BE2C (cell line): ENCODE measurements at regions not wholly inside any gene's neighbourhood (a gene's known extent, or its start where the extent isn't known, plus 50 kb on each side); places are given as distances from the start of the nearest gene placed in this dataset.

Experiments
- DNase-seq: peaks from one replicate; pipeline ENCODE4 v3.0.0-alpha.2; 2020
- H3K27me3 ChIP-seq: fragments of 250-450 bp; sonication (Bioruptor Pico); 2 replicates; pipeline ENCODE4 v1.5.1; 2020; ENCODE audit warnings: mild to moderate bottlenecking
- H3K36me3 ChIP-seq: fragments of 250-450 bp; sonication (Bioruptor Pico); 2 replicates; pipeline ENCODE4 v1.5.1; 2020; ENCODE audit warnings: mild to moderate bottlenecking
- H3K4me1 ChIP-seq: fragments of 250-450 bp; sonication (Bioruptor Pico); 2 replicates; pipeline ENCODE4 v1.5.1; 2020
- H3K4me3 ChIP-seq: 2 replicates; pipeline ENCODE4 v1.5.1; 2011; ENCODE audit warnings: low read depth, low read length
- H3K9me3 ChIP-seq: fragments of 250-450 bp; sonication (Bioruptor Pico); 2 replicates; pipeline ENCODE4 v1.5.1; 2020
- TF ChIP-seq, protein P1 (sequence below): IDR thresholded peaks from 2 replicates; pipeline ENCODE4 v1.5.1; 2012; ENCODE audit warnings: mild to moderate bottlenecking, low read depth, low read length

DNA sequence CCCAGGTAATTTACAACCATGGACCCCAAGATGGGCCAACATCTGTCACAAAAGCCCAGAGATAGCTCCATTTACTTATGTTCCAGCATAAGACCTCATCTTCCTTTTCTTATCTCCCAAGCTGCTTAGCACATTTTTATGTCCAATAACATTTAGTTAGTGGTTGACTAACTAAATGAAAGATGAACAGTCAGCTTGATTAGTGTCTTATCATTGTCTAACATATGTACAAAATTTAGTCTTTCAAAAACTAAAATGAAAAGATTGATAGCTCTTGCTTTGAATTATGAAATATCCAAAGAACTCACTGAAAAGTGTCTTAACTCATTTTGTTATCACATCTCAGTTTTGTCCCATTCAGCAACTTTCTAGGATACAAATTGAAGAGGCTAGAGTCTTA lies 163.1 kb upstream of the EGLN3 start:
- Histone ChIP-seq H3K9me3 (no peaks in the 10 kb centered on the region), H3K4me1 (peaks cover 3% of the 10 kb centered on the region; the same call in 1 of the 2 replicates), H3K36me3 (no peaks in the 10 kb centered on the region), H3K27me3 (peaks cover 3% of the 10 kb centered on the region; the same call in 1 of the 2 replicates), H3K4me3 (no peak overlapping the region)
- TF ChIP-seq, protein P1, sequence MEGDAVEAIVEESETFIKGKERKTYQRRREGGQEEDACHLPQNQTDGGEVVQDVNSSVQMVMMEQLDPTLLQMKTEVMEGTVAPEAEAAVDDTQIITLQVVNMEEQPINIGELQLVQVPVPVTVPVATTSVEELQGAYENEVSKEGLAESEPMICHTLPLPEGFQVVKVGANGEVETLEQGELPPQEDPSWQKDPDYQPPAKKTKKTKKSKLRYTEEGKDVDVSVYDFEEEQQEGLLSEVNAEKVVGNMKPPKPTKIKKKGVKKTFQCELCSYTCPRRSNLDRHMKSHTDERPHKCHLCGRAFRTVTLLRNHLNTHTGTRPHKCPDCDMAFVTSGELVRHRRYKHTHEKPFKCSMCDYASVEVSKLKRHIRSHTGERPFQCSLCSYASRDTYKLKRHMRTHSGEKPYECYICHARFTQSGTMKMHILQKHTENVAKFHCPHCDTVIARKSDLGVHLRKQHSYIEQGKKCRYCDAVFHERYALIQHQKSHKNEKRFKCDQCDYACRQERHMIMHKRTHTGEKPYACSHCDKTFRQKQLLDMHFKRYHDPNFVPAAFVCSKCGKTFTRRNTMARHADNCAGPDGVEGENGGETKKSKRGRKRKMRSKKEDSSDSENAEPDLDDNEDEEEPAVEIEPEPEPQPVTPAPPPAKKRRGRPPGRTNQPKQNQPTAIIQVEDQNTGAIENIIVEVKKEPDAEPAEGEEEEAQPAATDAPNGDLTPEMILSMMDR: no peak
- DNase-seq: no peak

DNA sequence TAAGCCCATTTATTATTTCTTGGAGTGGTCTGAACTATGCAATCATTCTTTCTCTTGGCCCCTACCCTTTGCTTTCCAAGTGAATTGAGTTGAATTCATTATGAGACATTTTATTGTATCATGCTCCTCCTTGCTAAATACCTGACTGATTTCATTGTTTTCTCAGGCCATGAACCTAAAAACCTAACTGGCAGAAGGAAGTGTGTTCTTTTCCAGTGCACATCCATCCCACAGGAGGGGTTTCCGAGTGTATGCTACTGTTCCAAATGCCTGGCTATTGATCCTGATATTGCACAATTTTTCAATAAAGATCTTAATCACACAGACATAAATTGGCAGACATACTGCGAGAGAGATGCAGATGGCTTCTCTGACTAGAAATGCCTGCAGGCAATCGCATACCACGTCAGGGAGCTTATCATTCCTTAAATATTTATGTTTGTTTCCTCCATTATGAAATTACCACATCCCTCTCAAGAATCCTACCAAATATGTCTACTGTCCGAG lies 162.2 kb upstream of the EGLN3 start:
- H3K4me3 ChIP-seq: no peak overlapping the region
- no peaks in the 10 kb centered on the region for H3K9me3 ChIP-seq
- H3K4me1 ChIP-seq: peaks cover 3% of the 10 kb centered on the region; the same call in 1 of the 2 replicates
- TF ChIP-seq, protein P1: no peak
- H3K36me3 ChIP-seq: no peaks in the 10 kb centered on the region
- no peak for DNase-seq
- H3K27me3 ChIP-seq: peaks cover 3% of the 10 kb centered on the region; the same call in 1 of the 2 replicates

DNA sequence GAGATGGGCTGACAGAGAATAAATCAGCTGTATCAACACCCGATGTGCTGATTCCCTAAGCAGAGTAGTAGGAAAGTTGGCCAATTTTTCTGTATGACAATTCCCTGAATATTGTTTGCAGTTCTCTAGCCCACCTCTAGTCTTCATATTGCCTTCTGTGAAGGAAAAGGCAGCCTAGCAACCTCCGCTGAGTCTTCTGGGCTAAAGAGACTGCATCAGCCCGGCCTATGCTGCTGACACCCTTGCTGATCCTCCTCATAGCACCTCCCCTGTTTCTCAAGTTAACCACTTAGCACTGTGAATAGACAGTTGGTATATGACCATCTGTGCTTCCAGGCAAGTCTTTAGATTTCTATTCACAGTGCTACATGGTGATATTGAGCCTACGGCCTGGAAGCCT lies 161.1 kb upstream of the EGLN3 start:
- H3K9me3 ChIP-seq: no peaks in the 10 kb centered on the region
- no peak for DNase-seq
- H3K27me3 ChIP-seq: peaks cover 3% of the 10 kb centered on the region; the same call in 1 of the 2 replicates
- no peaks in the 10 kb centered on the region for H3K36me3 ChIP-seq
- H3K4me3 ChIP-seq: no peak overlapping the region
- TF ChIP-seq, protein P1: no peak
- peaks cover 3% of the 10 kb centered on the region; the same call in 1 of the 2 replicates for H3K4me1 ChIP-seq

DNA sequence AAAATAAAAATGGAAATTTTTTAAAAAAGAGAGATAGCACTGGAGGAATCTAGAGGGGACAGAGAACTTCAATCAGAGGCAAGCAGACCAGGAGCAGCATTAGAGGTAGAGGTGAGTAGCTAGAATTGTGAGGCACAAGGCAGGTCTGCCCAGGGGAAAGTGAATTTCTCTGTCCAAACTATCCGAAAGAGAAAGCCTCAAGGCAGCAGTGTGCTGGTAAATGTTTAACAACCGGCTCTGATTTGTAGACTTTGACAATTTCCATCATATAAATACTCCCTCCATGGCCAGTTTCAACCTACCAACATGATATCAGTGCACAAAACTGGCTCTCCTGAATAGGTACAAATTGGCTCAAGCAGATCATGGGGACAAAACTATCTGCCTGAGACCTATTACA lies 160.6 kb upstream of the EGLN3 start:
- TF ChIP-seq, protein P1: no peak
- H3K4me1 ChIP-seq: peaks cover 3% of the 10 kb centered on the region; the same call in 1 of the 2 replicates
- no peaks in the 10 kb centered on the region for H3K36me3 ChIP-seq
- no peak overlapping the region for H3K4me3 ChIP-seq
- DNase-seq: no peak
- peaks cover 3% of the 10 kb centered on the region; the same call in 1 of the 2 replicates for H3K27me3 ChIP-seq
- no peaks in the 10 kb centered on the region for H3K9me3 ChIP-seq

DNA sequence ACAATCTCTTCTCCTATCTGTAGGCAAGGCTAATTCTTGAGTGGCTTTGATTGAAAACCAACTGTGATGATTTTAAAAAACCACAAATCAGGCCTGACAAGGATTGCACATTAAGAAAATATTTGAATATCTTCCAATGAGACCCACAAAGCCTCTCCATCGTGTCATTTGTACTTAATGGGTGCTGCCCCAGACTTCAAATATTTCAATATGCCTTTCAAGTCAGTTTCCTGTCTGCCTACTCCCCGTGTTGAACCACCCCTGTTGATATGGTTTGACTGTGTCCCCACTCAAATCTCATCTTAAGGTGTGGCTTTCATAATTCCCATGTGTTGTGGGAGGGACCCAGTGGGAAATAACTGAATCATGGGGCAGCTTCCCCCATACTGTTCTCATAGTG lies 159.7 kb upstream of the EGLN3 start:
- Histone ChIP-seq H3K4me1 (peaks cover 3% of the 10 kb centered on the region; the same call in 1 of the 2 replicates), H3K9me3 (no peaks in the 10 kb centered on the region), H3K27me3 (peaks cover 1% of the 10 kb centered on the region; the same call in 1 of the 2 replicates), H3K4me3 (no peak overlapping the region), H3K36me3 (no peaks in the 10 kb centered on the region)
- TF ChIP-seq, protein P1: no peak
- DNase-seq: no peak

DNA sequence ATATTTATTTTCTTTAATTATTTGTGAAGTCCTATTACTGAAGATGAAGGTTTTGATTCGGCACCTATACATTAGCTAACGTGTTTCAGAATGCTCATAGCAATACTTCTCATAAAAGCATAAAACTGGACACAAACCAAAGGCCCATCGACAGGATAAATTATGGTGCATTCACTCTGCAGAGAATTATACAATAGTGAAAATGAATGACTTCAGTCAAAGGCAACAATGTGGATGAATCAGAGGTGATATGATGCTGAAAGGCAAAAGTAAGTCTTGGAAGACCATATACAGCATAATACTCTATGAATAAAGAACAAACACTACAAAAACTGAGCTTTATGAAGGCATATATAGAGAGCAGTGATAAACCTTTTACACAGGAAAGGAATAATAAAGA lies 156.6 kb upstream of the EGLN3 start:
- H3K36me3 ChIP-seq: no peaks in the 10 kb centered on the region
- TF ChIP-seq, protein P1: no peak
- DNase-seq: no peak
- no peaks in the 10 kb centered on the region; the same call in 1 of the 2 replicates for H3K9me3 ChIP-seq
- 0 out of 2 replicates have a peak, but pooled peaks cover 3% of the 10 kb centered on the region for H3K27me3 ChIP-seq
- H3K4me3 ChIP-seq: no peak overlapping the region
- no peaks in the 10 kb centered on the region for H3K4me1 ChIP-seq
